Endothelial cell (in vitro differentiated cells): ENCODE measurements at regions not wholly inside any gene's neighbourhood (a gene's known extent, or its start where the extent isn't known, plus 50 kb on each side); places are given as distances from the start of the nearest gene placed in this dataset.
"Not testable (repeated sequence)": the region's sequence is repeated elsewhere in the genome, so short reads cannot be mapped to it uniquely, and the experiment has no call there.

ENCODE experiments used
- DNase-seq: peaks from one replicate; pipeline ENCODE4 v3.0.0; 2021; ENCODE audit warnings: low spot score
- H3K27ac Mint-ChIP-seq: one replicate; pipeline ENCODE4 v1.8.0; 2021; ENCODE audit warnings: mixed read lengths, inconsistent platforms; ENCODE audit not compliant: unreplicated experiment
- H3K27me3 Mint-ChIP-seq: one replicate; pipeline ENCODE4 v1.8.0; 2021; ENCODE audit warnings: mild to moderate bottlenecking, moderate library complexity, mixed read lengths, inconsistent platforms; ENCODE audit not compliant: unreplicated experiment
- H3K36me3 Mint-ChIP-seq: one replicate; pipeline ENCODE4 v1.8.0; 2021; ENCODE audit warnings: mild to moderate bottlenecking, low read depth, mixed read lengths, inconsistent platforms; ENCODE audit not compliant: unreplicated experiment
- H3K4me1 Mint-ChIP-seq: one replicate; pipeline ENCODE4 v1.8.0; 2021; ENCODE audit warnings: mild to moderate bottlenecking, mixed read lengths, inconsistent platforms; ENCODE audit not compliant: unreplicated experiment
- H3K4me3 Mint-ChIP-seq: one replicate; pipeline ENCODE4 v1.8.0; 2021; ENCODE audit warnings: mild to moderate bottlenecking, mixed read lengths, inconsistent platforms; ENCODE audit not compliant: unreplicated experiment
- H3K9me3 Mint-ChIP-seq: one replicate; pipeline ENCODE4 v1.8.0; 2021; ENCODE audit warnings: mixed read lengths, inconsistent platforms; ENCODE audit not compliant: unreplicated experiment
- CTCF ChIP-seq: fragments of 200-600 bp; sonication (generic); IDR thresholded peaks from one replicate; pipeline ENCODE4 v1.5.0; 2021; ENCODE audit warnings: antibody characterized with exemption; ENCODE audit not compliant: unreplicated experiment

- TF ChIP-seq CTCF: no peak
- Mint-ChIP-seq H3K4me1 (no peaks in the 10 kb centered on the region), H3K27ac (no peak overlapping the region)
Observed at GRCh38 chr11:34825315-34825669, 90.9 kb downstream of the APIP start.

GRCh38 chr11:34824425-34824824 is 91.8 kb downstream of the APIP start:
- peaks cover 5% of the 10 kb centered on the region for H3K36me3 Mint-ChIP-seq
- no peak for TF ChIP-seq CTCF
- no peaks in the 10 kb centered on the region for H3K4me1 Mint-ChIP-seq
- no peak overlapping the region for H3K27ac Mint-ChIP-seq
- H3K27me3 Mint-ChIP-seq: no peaks in the 10 kb centered on the region
- no peaks in the 10 kb centered on the region for H3K9me3 Mint-ChIP-seq
- DNase-seq: no peak
- no peak overlapping the region for H3K4me3 Mint-ChIP-seq

More at GRCh38 chr11:34825315-34825669, 90.9 kb downstream of the APIP start:
- Mint-ChIP-seq H3K4me3 (peak overlapping the region; percentile 23), H3K36me3 (no peaks in the 10 kb centered on the region), H3K27me3 (peaks cover 3% of the 10 kb centered on the region), H3K9me3 (no peaks in the 10 kb centered on the region)
- no peak for DNase-seq

- H3K4me1 Mint-ChIP-seq: no peaks in the 10 kb centered on the region
Observed at GRCh38 chr11:34823639-34824038, 92.5 kb downstream of the APIP start.

GRCh38 chr11:34823197-34823596 is 93.0 kb downstream of the APIP start:
- TF ChIP-seq CTCF: no peak
- H3K4me3 Mint-ChIP-seq: no peak overlapping the region
- H3K4me1 Mint-ChIP-seq: no peaks in the 10 kb centered on the region
- peaks cover 8% of the 10 kb centered on the region for H3K36me3 Mint-ChIP-seq
- H3K27me3 Mint-ChIP-seq: no peaks in the 10 kb centered on the region
- no peak overlapping the region for H3K27ac Mint-ChIP-seq
- DNase-seq: no peak
- no peaks in the 10 kb centered on the region for H3K9me3 Mint-ChIP-seq

More at GRCh38 chr11:34823639-34824038, 92.5 kb downstream of the APIP start:
- no peak for DNase-seq
- no peak for TF ChIP-seq CTCF
- Mint-ChIP-seq H3K4me3 (no peak overlapping the region), H3K27ac (no peak overlapping the region), H3K9me3 (no peaks in the 10 kb centered on the region), H3K36me3 (peaks cover 8% of the 10 kb centered on the region), H3K27me3 (no peaks in the 10 kb centered on the region)

- no peak for TF ChIP-seq CTCF
Observed at GRCh38 chr11:34819740-34820482, 96.3 kb downstream of the APIP start.

GRCh38 chr11:34817812-34818211 is 98.4 kb downstream of the APIP start:
- not testable (repeated sequence) for H3K27me3 Mint-ChIP-seq, H3K9me3 Mint-ChIP-seq, DNase-seq, H3K27ac Mint-ChIP-seq, H3K4me1 Mint-ChIP-seq, H3K4me3 Mint-ChIP-seq
- H3K36me3 Mint-ChIP-seq: peaks cover 21% of the 10 kb centered on the region

More at GRCh38 chr11:34819740-34820482, 96.3 kb downstream of the APIP start:
- Mint-ChIP-seq H3K9me3 (no peaks in the 10 kb centered on the region), H3K27ac (no peak overlapping the region), H3K4me1 (no peaks in the 10 kb centered on the region), H3K27me3 (no peaks in the 10 kb centered on the region), H3K36me3 (peaks cover 17% of the 10 kb centered on the region), H3K4me3 (no peak overlapping the region)
- no peak for DNase-seq
